ENCODE measurements at regions not wholly inside any gene's neighbourhood (a gene's known extent, or its start where the extent isn't known, plus 50 kb on each side); places are given as distances from the start of the nearest gene placed in this dataset.

- Histone ChIP-seq H3K36me3 (ENCODE audit: low read depth, low read length) (no peaks in the 10 kb centered on the region; the same call in 1 of the 2 replicates), H3K27me3 (ENCODE audit: low read length) (no peaks in the 10 kb centered on the region), H3K9me2 (replicated peaks; ENCODE audit: low read length) (no peaks in the 10 kb centered on the region), H3K9ac (ENCODE audit: low read length) (peak overlapping the region; percentile 16; the same call in 1 of the 2 replicates), H3F3A (ENCODE audit: low read length, unreplicated experiment) (no peaks in the 10 kb centered on the region), H2AFZ (ENCODE audit: low read length) (peak overlapping the region; percentile 92), H3K27ac (ENCODE audit: low read length) (no peak overlapping the region), H3K4me1 (ENCODE audit: insufficient read depth, low read length) (no peaks in the 10 kb centered on the region), H3K9me3 (ENCODE audit: low read length) (no peaks in the 10 kb centered on the region), H3K4me2 (ENCODE audit: low read length) (0 out of 2 replicates have a peak overlapping the region, but pooled peaks have one; percentile 39), H3K4me3 (ENCODE audit: low read length) (no peak overlapping the region), H4K20me1 (ENCODE audit: low read length) (no peaks in the 10 kb centered on the region), H3K79me2 (ENCODE audit: low read length) (no peaks in the 10 kb centered on the region)
- intact Hi-C loops (cut with micrococcal nuclease): loop anchor here (1.0 to 2.0 kb wide), 2 partner anchors 98 to 199 kb away; no protein-coding TSS in a partner anchor
- DNase-seq (peak; percentile 84), ATAC-seq (peak; percentile 84)
- TF ChIP-seq EZH2phosphoT487 (IDR thresholded peaks at IDR 0.05; ENCODE audit: borderline replicate concordance, low read length) (no peak), CTCF (conservative IDR thresholded peaks at IDR 0.05; ENCODE audit: low read depth, low read length) (peak; percentile 97)
- POLR2A ChIA-PET (ENCODE audit: unreplicated experiment): no interaction called here
- CTCF ChIA-PET: interaction anchor here (1.2 kb wide), 1 partner anchor 98 kb away, joined by 13 read pairs; no protein-coding TSS in a partner anchor
- no TSS peak for BruUV-seq (replicated peaks)
These were observed 73.5 kb upstream of the PRSS3 start for GRCh38 chr9:33721674-33722358.

DNA sequence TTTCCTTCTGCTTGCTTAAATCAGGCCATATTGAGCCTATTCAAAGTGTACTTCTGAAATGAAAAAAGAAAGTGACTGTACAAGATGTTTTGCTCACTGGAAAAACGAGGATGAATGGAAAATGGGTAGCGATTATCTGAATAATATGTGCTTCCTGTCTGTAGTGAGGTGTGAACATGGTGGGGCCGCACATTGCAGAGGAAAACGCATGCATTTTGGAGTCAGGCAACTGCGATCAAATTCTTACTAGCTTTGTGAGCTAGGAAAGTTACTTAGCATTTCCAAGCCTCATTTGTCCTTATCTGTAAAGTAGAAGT is 73.0 kb upstream of the PRSS3 start:
- H3K27ac ChIP-seq (ENCODE audit: low read length): no peak overlapping the region
- DNase-seq (no peak), ATAC-seq (no peak)
- H3K36me3 ChIP-seq (ENCODE audit: low read depth, low read length): no peaks in the 10 kb centered on the region; the same call in 1 of the 2 replicates
- intact Hi-C loops (cut with micrococcal nuclease): loop anchor here (1.0 to 2.0 kb wide), 2 partner anchors 98 to 200 kb away; no protein-coding TSS in a partner anchor
- H3K9me2 ChIP-seq (replicated peaks; ENCODE audit: low read length): no peaks in the 10 kb centered on the region
- H3K27me3 ChIP-seq (ENCODE audit: low read length): no peaks in the 10 kb centered on the region
- no peaks in the 10 kb centered on the region for H3F3A ChIP-seq (ENCODE audit: low read length, unreplicated experiment)
- no peak overlapping the region for H3K4me3 ChIP-seq (ENCODE audit: low read length)
- H3K4me2 ChIP-seq (ENCODE audit: low read length): no peak overlapping the region
- no peaks in the 10 kb centered on the region for H4K20me1 ChIP-seq (ENCODE audit: low read length)
- H3K4me1 ChIP-seq (ENCODE audit: insufficient read depth, low read length): no peaks in the 10 kb centered on the region
- CTCF ChIA-PET: interaction anchor here (1.2 kb wide), 1 partner anchor 98 kb away, joined by 13 read pairs; no protein-coding TSS in a partner anchor
- no peak overlapping the region for H3K9ac ChIP-seq (ENCODE audit: low read length)
- TF ChIP-seq EZH2 (IDR thresholded peaks at IDR 0.05; ENCODE audit: low read length, unreplicated experiment) (no peak), CTCF (conservative IDR thresholded peaks at IDR 0.05; ENCODE audit: low read depth, low read length) (no peak), EZH2phosphoT487 (IDR thresholded peaks at IDR 0.05; ENCODE audit: borderline replicate concordance, low read length) (no peak)
- POLR2A ChIA-PET (ENCODE audit: unreplicated experiment): no interaction called here
- no peak overlapping the region for H2AFZ ChIP-seq (ENCODE audit: low read length)
- no peaks in the 10 kb centered on the region for H3K9me3 ChIP-seq (ENCODE audit: low read length)
- no peaks in the 10 kb centered on the region for H3K79me2 ChIP-seq (ENCODE audit: low read length)
- BruUV-seq (replicated peaks): no TSS peak

DNA sequence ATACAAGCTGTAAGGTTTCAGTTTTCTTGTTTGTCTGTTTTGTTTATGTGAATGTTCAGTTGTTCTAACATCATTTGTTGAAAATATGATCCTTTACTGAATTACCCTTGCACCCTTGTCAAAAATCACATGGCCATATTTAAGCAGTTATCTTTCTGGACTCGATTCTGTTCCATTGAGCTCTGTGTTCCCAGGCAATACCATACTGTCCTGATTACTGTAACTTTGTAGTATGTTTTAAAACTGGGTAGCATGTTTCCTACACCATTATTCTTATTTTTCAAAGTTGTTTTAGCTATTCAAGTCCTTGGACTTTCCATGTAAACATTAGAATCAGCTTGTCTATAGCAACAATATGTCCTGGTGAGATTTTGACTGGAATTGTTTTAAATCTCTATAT is 66.7 kb upstream of the PRSS3 start:
- Histone ChIP-seq H4K20me1 (ENCODE audit: low read length) (no peaks in the 10 kb centered on the region), H3K9me2 (replicated peaks; ENCODE audit: low read length) (no peaks in the 10 kb centered on the region), H3K9me3 (ENCODE audit: low read length) (no peaks in the 10 kb centered on the region), H3K4me2 (ENCODE audit: low read length) (no peak overlapping the region), H3K4me3 (ENCODE audit: low read length) (no peak overlapping the region), H3K9ac (ENCODE audit: low read length) (no peak overlapping the region), H3K79me2 (ENCODE audit: low read length) (no peaks in the 10 kb centered on the region), H3K27me3 (ENCODE audit: low read length) (no peaks in the 10 kb centered on the region), H3K36me3 (ENCODE audit: low read depth, low read length) (no peaks in the 10 kb centered on the region), H3K27ac (ENCODE audit: low read length) (no peak overlapping the region), H3K4me1 (ENCODE audit: insufficient read depth, low read length) (no peaks in the 10 kb centered on the region), H2AFZ (ENCODE audit: low read length) (no peak overlapping the region), H3F3A (ENCODE audit: low read length, unreplicated experiment) (no peaks in the 10 kb centered on the region)
- no peak for TF ChIP-seq EZH2phosphoT487 (IDR thresholded peaks at IDR 0.05; ENCODE audit: borderline replicate concordance, low read length)
- TF ChIP-seq CTCF (conservative IDR thresholded peaks at IDR 0.05; ENCODE audit: low read depth, low read length): no peak
- TF ChIP-seq EZH2 (IDR thresholded peaks at IDR 0.05; ENCODE audit: low read length, unreplicated experiment): no peak
- no peak for DNase-seq
- intact Hi-C loops (cut with micrococcal nuclease): no loop called here
- no peak for ATAC-seq
- BruUV-seq (replicated peaks): no TSS peak
- POLR2A ChIA-PET (ENCODE audit: unreplicated experiment): no interaction called here
- CTCF ChIA-PET: no interaction called here
